HG02623 (cell line): ENCODE measurements at regions not wholly inside any gene's neighbourhood (a gene's known extent, or its start where the extent isn't known, plus 50 kb on each side); places are given as distances from the start of the nearest gene placed in this dataset.
"Not testable (repeated sequence)": the region's sequence is repeated elsewhere in the genome, so short reads cannot be mapped to it uniquely, and the experiment has no call there.

Source experiments
- ATAC-seq: cut with Tn5 transposase; IDR thresholded peaks from one replicate; pipeline ENCODE4 v1.9.1; 2021; ENCODE audit warnings: moderate library complexity; ENCODE audit not compliant: unreplicated experiment

GRCh38 chr4:170476351-170476750 is 386.6 kb upstream of the AADAT start:
- ATAC-seq: no peak

GRCh38 chr4:170465429-170465828 is 375.7 kb upstream of the AADAT start:
- no peak for ATAC-seq

GRCh38 chr4:170464614-170465197 is 374.9 kb upstream of the AADAT start:
- no peak for ATAC-seq

GRCh38 chr4:170446782-170447181 is 357.0 kb upstream of the AADAT start:
- ATAC-seq: no peak

- ATAC-seq: not testable (repeated sequence)
Observed at GRCh38 chr4:170441146-170441545, 351.4 kb upstream of the AADAT start.

- no peak for ATAC-seq
Observed at GRCh38 chr4:170428929-170429328, 339.2 kb upstream of the AADAT start.

- ATAC-seq: no peak
Observed at GRCh38 chr4:170425521-170426143, 335.9 kb upstream of the AADAT start.

GRCh38 chr4:170425040-170425439 is 335.3 kb upstream of the AADAT start:
- no peak for ATAC-seq

GRCh38 chr4:170423137-170423536 is 333.4 kb upstream of the AADAT start:
- ATAC-seq: no peak

- ATAC-seq: peak; percentile 90
Observed at GRCh38 chr4:170420255-170420693, 330.5 kb upstream of the AADAT start.

GRCh38 chr4:170414961-170415360 is 325.2 kb upstream of the AADAT start:
- no peak for ATAC-seq

- ATAC-seq: no peak
Observed at GRCh38 chr4:170414360-170414759, 324.6 kb upstream of the AADAT start.

GRCh38 chr4:170413951-170414350 is 324.2 kb upstream of the AADAT start:
- ATAC-seq: no peak

GRCh38 chr4:170400361-170400760 is 310.6 kb upstream of the AADAT start:
- no peak for ATAC-seq

- no peak for ATAC-seq
Observed at GRCh38 chr4:170399581-170400293, 310.0 kb upstream of the AADAT start.

- no peak for ATAC-seq
Observed at GRCh38 chr4:170398218-170398617, 308.5 kb upstream of the AADAT start.

- no peak for ATAC-seq
Observed at GRCh38 chr4:170395773-170396172, 306.0 kb upstream of the AADAT start.

- ATAC-seq: no peak
Observed at GRCh38 chr4:170391066-170391740, 301.4 kb upstream of the AADAT start.

- ATAC-seq: no peak
Observed at GRCh38 chr4:170389411-170389810, 299.7 kb upstream of the AADAT start.

GRCh38 chr4:170388255-170388654 is 298.5 kb upstream of the AADAT start:
- no peak for ATAC-seq

GRCh38 chr4:170386971-170387370 is 297.2 kb upstream of the AADAT start:
- ATAC-seq: no peak

GRCh38 chr4:170386511-170386910 is 296.8 kb upstream of the AADAT start:
- no peak for ATAC-seq
